ENCODE measurements at regions not wholly inside any gene's neighbourhood (a gene's known extent, or its start where the extent isn't known, plus 50 kb on each side); places are given as distances from the start of the nearest gene placed in this dataset.
"Not testable (repeated sequence)": the region's sequence is repeated elsewhere in the genome, so short reads cannot be mapped to it uniquely, and the experiment has no call there.

GRCh38 chr16:59920054-59920453 lies 1185.9 kb upstream of the GOT2 start:
- no peak for DNase-seq

GRCh38 chr16:59913666-59914065 lies 1179.5 kb upstream of the GOT2 start:
- DNase-seq = no peak

- no peak for DNase-seq
These were observed 1175.1 kb upstream of the GOT2 start for GRCh38 chr16:59909262-59909661.

GRCh38 chr16:59907611-59908010 lies 1173.5 kb upstream of the GOT2 start:
- no peak for DNase-seq

- no peak for DNase-seq
These were observed 1171.5 kb upstream of the GOT2 start for GRCh38 chr16:59905606-59906005.

- DNase-seq = no peak
These were observed 1171.0 kb upstream of the GOT2 start for GRCh38 chr16:59905131-59905530.

GRCh38 chr16:59899940-59900339 lies 1165.8 kb upstream of the GOT2 start:
- DNase-seq = no peak

GRCh38 chr16:59892376-59892775 lies 1158.3 kb upstream of the GOT2 start:
- DNase-seq = no peak

GRCh38 chr16:59887856-59888255 lies 1153.7 kb upstream of the GOT2 start:
- no peak for DNase-seq

- no peak for DNase-seq
These were observed 1151.9 kb upstream of the GOT2 start for GRCh38 chr16:59886021-59886420.

- no peak for DNase-seq
These were observed 1147.3 kb upstream of the GOT2 start for GRCh38 chr16:59881376-59881775.

- DNase-seq = no peak
These were observed 1146.5 kb upstream of the GOT2 start for GRCh38 chr16:59880611-59881010.

- DNase-seq = no peak
These were observed 1144.9 kb upstream of the GOT2 start for GRCh38 chr16:59878999-59879398.

- DNase-seq = no peak
These were observed 1144.4 kb upstream of the GOT2 start for GRCh38 chr16:59878479-59878878.

GRCh38 chr16:59864981-59865666 lies 1131.0 kb upstream of the GOT2 start:
- no peak for DNase-seq

- DNase-seq = no peak
These were observed 1125.7 kb upstream of the GOT2 start for GRCh38 chr16:59859676-59860402.

GRCh38 chr16:59854846-59855439 lies 1120.8 kb upstream of the GOT2 start:
- no peak for DNase-seq

GRCh38 chr16:59849716-59850115 lies 1115.6 kb upstream of the GOT2 start:
- DNase-seq = no peak

- DNase-seq = no peak
These were observed 1114.2 kb upstream of the GOT2 start for GRCh38 chr16:59848296-59848695.

- DNase-seq = no peak
These were observed 1106.1 kb upstream of the GOT2 start for GRCh38 chr16:59840169-59840568.

GRCh38 chr16:59826767-59827166 lies 1092.7 kb upstream of the GOT2 start:
- DNase-seq = no peak

- DNase-seq = not testable (repeated sequence)
These were observed 1075.4 kb upstream of the GOT2 start for GRCh38 chr16:59809488-59809887.

- no peak for DNase-seq
These were observed 1049.1 kb upstream of the GOT2 start for GRCh38 chr16:59783191-59783590.

- no peak for DNase-seq
These were observed 1039.2 kb upstream of the GOT2 start for GRCh38 chr16:59773330-59773729.
